ENCODE measurements at regions not wholly inside any gene's neighbourhood (a gene's known extent, or its start where the extent isn't known, plus 50 kb on each side); places are given as distances from the start of the nearest gene placed in this dataset.

DNA sequence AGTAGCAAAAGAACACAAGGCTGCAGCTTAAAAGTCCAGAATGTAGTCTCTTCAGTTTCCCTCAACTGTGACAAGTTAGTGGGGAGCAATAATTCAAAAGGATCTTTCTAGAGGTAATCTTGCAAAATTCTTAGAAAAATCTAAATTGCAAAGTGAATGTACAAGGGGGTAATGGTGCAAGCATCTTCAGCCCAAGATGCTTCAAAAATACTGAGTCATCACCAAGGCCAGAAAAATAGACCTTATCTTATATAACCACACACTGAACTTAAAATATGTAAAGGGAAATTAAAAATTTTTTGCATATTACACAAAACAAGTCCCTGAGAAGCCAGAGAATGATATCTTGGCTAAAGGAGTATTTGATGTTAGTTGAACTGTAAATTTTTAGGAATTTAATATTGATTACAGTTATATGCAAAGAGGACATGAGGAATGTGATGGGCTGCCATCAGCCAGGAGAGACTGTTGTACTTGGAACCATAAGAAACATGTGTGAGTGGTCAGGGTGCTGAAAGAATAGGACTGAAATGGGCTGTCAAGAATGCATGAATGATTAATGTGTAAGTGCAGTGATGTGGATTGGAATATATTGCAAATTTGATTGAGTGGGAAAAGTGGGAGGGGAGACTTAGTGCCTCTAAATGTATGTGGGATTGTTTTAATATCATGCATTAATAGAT, 85.7 kb upstream of the LIN7C start:
- no peak for TF ChIP-seq POLR2A (IDR thresholded peaks at IDR 0.05)
- TF ChIP-seq, protein P1, sequence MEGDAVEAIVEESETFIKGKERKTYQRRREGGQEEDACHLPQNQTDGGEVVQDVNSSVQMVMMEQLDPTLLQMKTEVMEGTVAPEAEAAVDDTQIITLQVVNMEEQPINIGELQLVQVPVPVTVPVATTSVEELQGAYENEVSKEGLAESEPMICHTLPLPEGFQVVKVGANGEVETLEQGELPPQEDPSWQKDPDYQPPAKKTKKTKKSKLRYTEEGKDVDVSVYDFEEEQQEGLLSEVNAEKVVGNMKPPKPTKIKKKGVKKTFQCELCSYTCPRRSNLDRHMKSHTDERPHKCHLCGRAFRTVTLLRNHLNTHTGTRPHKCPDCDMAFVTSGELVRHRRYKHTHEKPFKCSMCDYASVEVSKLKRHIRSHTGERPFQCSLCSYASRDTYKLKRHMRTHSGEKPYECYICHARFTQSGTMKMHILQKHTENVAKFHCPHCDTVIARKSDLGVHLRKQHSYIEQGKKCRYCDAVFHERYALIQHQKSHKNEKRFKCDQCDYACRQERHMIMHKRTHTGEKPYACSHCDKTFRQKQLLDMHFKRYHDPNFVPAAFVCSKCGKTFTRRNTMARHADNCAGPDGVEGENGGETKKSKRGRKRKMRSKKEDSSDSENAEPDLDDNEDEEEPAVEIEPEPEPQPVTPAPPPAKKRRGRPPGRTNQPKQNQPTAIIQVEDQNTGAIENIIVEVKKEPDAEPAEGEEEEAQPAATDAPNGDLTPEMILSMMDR (IDR thresholded peaks at IDR 0.05), result no peak

All from Peyer's patch (tissue), 4 donors.